Activated CD4-positive, alpha-beta T cell treated with anti-CD3 and anti-CD28 coated beads for 36 hours (primary cell): ENCODE measurements at regions not wholly inside any gene's neighbourhood (a gene's known extent, or its start where the extent isn't known, plus 50 kb on each side); places are given as distances from the start of the nearest gene placed in this dataset.

ENCODE experiments used
- ATAC-seq: fragments of 200-7000 bp; cut with Tn5 transposase; one replicate; pipeline ENCODE4 v1.10.0; 2021; ENCODE audit warnings: mild to moderate bottlenecking, moderate library complexity
- CTCF ChIA-PET: fragments of 350-600 bp; sonication (Branson Sonifier 250); formaldehyde crosslinking; loops from one replicate; lab custom pipeline; 2021; ENCODE audit warnings: antibody characterized with exemption; lab: Charles Lee
- POLR2A ChIA-PET: fragments of 350-600 bp; sonication (Branson Sonifier 250); formaldehyde crosslinking; loops from one replicate; lab custom pipeline; 2021; ENCODE audit warnings: antibody characterized with exemption, inconsistent platforms; lab: Charles Lee
- DNase-seq: peaks from one replicate; pipeline ENCODE4 v3.0.0-alpha.2; 2020
- H3K27ac Mint-ChIP-seq: one replicate; pipeline ENCODE4 v1.8.0; 2021; ENCODE audit warnings: mixed read lengths
- H3K27me3 Mint-ChIP-seq: one replicate; pipeline ENCODE4 v1.8.0; 2021; ENCODE audit warnings: mixed read lengths
- H3K36me3 Mint-ChIP-seq: one replicate; pipeline ENCODE4 v1.8.0; 2021; ENCODE audit warnings: low read depth, mixed read lengths
- H3K4me1 Mint-ChIP-seq: one replicate; pipeline ENCODE4 v1.8.0; 2021; ENCODE audit warnings: mixed read lengths
- H3K4me3 Mint-ChIP-seq: one replicate; pipeline ENCODE4 v1.8.0; 2021; ENCODE audit warnings: mild to moderate bottlenecking, moderate library complexity, mixed read lengths
- H3K9me3 Mint-ChIP-seq: one replicate; pipeline ENCODE4 v1.8.0; 2021; ENCODE audit warnings: low read depth, mixed read lengths
- intact Hi-C, 2 experiments: fragments of 100-400 bp; cut with DNase I in 1 of 2; cut with micrococcal nuclease in 1 of 2; formaldehyde crosslinking; loops; one replicate each; pipeline versions ENCODE4 v1.14.2 to v1.15.1; 2022 to 2024; cut with DNase I, micrococcal nuclease

GRCh38 chr2:167380094-167380493, 491.8 kb downstream of the XIRP2 start:
- ATAC-seq (no peak), DNase-seq (no peak)
- Mint-ChIP-seq H3K27ac (no peak overlapping the region), H3K36me3 (no peaks in the 10 kb centered on the region), H3K4me1 (no peaks in the 10 kb centered on the region), H3K9me3 (no peaks in the 10 kb centered on the region), H3K27me3 (no peaks in the 10 kb centered on the region), H3K4me3 (no peak overlapping the region)
- ChIA-PET POLR2A (no interaction called here), CTCF (no interaction called here)
- intact Hi-C loops = no loop called here

- no peak overlapping the region for H3K4me3 Mint-ChIP-seq
- intact Hi-C loops = no loop called here
- H3K36me3 Mint-ChIP-seq = no peaks in the 10 kb centered on the region
- H3K27me3 Mint-ChIP-seq = no peaks in the 10 kb centered on the region
- POLR2A ChIA-PET = no interaction called here
- no peaks in the 10 kb centered on the region for H3K9me3 Mint-ChIP-seq
- no peak for DNase-seq
- H3K27ac Mint-ChIP-seq = no peak overlapping the region
- CTCF ChIA-PET = no interaction called here
- ATAC-seq = no peak
- H3K4me1 Mint-ChIP-seq = no peaks in the 10 kb centered on the region
Observed at GRCh38 chr2:167369083-167369482, 480.8 kb downstream of the XIRP2 start.

- Mint-ChIP-seq H3K36me3 (no peaks in the 10 kb centered on the region), H3K4me3 (no peak overlapping the region), H3K4me1 (no peaks in the 10 kb centered on the region), H3K27me3 (no peaks in the 10 kb centered on the region), H3K27ac (no peak overlapping the region), H3K9me3 (no peaks in the 10 kb centered on the region)
- no peak for ATAC-seq
- intact Hi-C loops = no loop called here
- ChIA-PET CTCF (no interaction called here), POLR2A (no interaction called here)
- no peak for DNase-seq
Observed at GRCh38 chr2:167368371-167368770, 480.1 kb downstream of the XIRP2 start.

GRCh38 chr2:167365216-167365615, 476.9 kb downstream of the XIRP2 start:
- ATAC-seq (no peak), DNase-seq (no peak)
- CTCF ChIA-PET = no interaction called here
- H3K36me3 Mint-ChIP-seq = no peaks in the 10 kb centered on the region
- intact Hi-C loops = no loop called here
- H3K9me3 Mint-ChIP-seq = no peaks in the 10 kb centered on the region
- H3K4me3 Mint-ChIP-seq = no peak overlapping the region
- H3K27ac Mint-ChIP-seq = no peak overlapping the region
- H3K27me3 Mint-ChIP-seq = no peaks in the 10 kb centered on the region
- H3K4me1 Mint-ChIP-seq = no peaks in the 10 kb centered on the region
- POLR2A ChIA-PET = no interaction called here

GRCh38 chr2:167361426-167361825, 473.1 kb downstream of the XIRP2 start:
- no peak for DNase-seq
- Mint-ChIP-seq H3K9me3 (peaks cover 3% of the 10 kb centered on the region), H3K4me3 (no peak overlapping the region), H3K36me3 (no peaks in the 10 kb centered on the region), H3K27me3 (no peaks in the 10 kb centered on the region), H3K4me1 (no peaks in the 10 kb centered on the region), H3K27ac (no peak overlapping the region)
- ChIA-PET CTCF (no interaction called here), POLR2A (no interaction called here)
- intact Hi-C loops = no loop called here
- no peak for ATAC-seq

- DNase-seq = no peak
- Mint-ChIP-seq H3K36me3 (no peaks in the 10 kb centered on the region), H3K4me3 (no peak overlapping the region), H3K9me3 (peaks cover 3% of the 10 kb centered on the region), H3K27me3 (no peaks in the 10 kb centered on the region), H3K4me1 (no peaks in the 10 kb centered on the region), H3K27ac (no peak overlapping the region)
- ChIA-PET POLR2A (no interaction called here), CTCF (no interaction called here)
- intact Hi-C loops = no loop called here
- ATAC-seq = no peak
Observed at GRCh38 chr2:167355821-167356220, 467.5 kb downstream of the XIRP2 start.

- Mint-ChIP-seq H3K4me1 (no peaks in the 10 kb centered on the region), H3K9me3 (no peaks in the 10 kb centered on the region), H3K27ac (no peak overlapping the region), H3K27me3 (no peaks in the 10 kb centered on the region), H3K4me3 (no peak overlapping the region), H3K36me3 (no peaks in the 10 kb centered on the region)
- intact Hi-C loops = no loop called here
- no peak for ATAC-seq
- POLR2A ChIA-PET = no interaction called here
- CTCF ChIA-PET = no interaction called here
- DNase-seq = no peak
Observed at GRCh38 chr2:167353605-167354280, 465.5 kb downstream of the XIRP2 start.

- Mint-ChIP-seq H3K27me3 (peaks cover 1% of the 10 kb centered on the region), H3K36me3 (no peaks in the 10 kb centered on the region), H3K27ac (no peak overlapping the region), H3K9me3 (no peaks in the 10 kb centered on the region), H3K4me1 (no peaks in the 10 kb centered on the region), H3K4me3 (no peak overlapping the region)
- ChIA-PET POLR2A (no interaction called here), CTCF (interaction anchor here (0.6 kb wide), 2 partner anchors 16 to 242 kb away, joined by 3 to 6 read pairs; no protein-coding TSS in a partner anchor)
- intact Hi-C loops = no loop called here
- ATAC-seq (no peak), DNase-seq (no peak)
Observed at GRCh38 chr2:167345559-167345958, 457.3 kb downstream of the XIRP2 start.

- POLR2A ChIA-PET = no interaction called here
- Mint-ChIP-seq H3K27ac (no peak overlapping the region), H3K36me3 (no peaks in the 10 kb centered on the region), H3K9me3 (no peaks in the 10 kb centered on the region), H3K27me3 (peaks cover 1% of the 10 kb centered on the region), H3K4me1 (no peaks in the 10 kb centered on the region), H3K4me3 (no peak overlapping the region)
- no peak for ATAC-seq
- intact Hi-C loops = no loop called here
- CTCF ChIA-PET = interaction anchor here (0.5 kb wide), 1 partner anchor 67 kb away, joined by 3 read pairs; no protein-coding TSS in a partner anchor
- DNase-seq = no peak
Observed at GRCh38 chr2:167342769-167343168, 454.5 kb downstream of the XIRP2 start.

- Mint-ChIP-seq H3K4me1 (no peaks in the 10 kb centered on the region), H3K27me3 (peaks cover 3% of the 10 kb centered on the region), H3K36me3 (no peaks in the 10 kb centered on the region), H3K9me3 (no peaks in the 10 kb centered on the region), H3K27ac (no peak overlapping the region), H3K4me3 (no peak overlapping the region)
- intact Hi-C loops = no loop called here
- ATAC-seq (no peak), DNase-seq (no peak)
- POLR2A ChIA-PET = no interaction called here
- CTCF ChIA-PET = no interaction called here
Observed at GRCh38 chr2:167340322-167340721, 452.0 kb downstream of the XIRP2 start.

GRCh38 chr2:167336213-167336612, 447.9 kb downstream of the XIRP2 start:
- ATAC-seq (no peak), DNase-seq (no peak)
- POLR2A ChIA-PET = no interaction called here
- Mint-ChIP-seq H3K27me3 (peaks cover 3% of the 10 kb centered on the region), H3K4me3 (no peak overlapping the region), H3K4me1 (no peaks in the 10 kb centered on the region), H3K27ac (no peak overlapping the region), H3K9me3 (no peaks in the 10 kb centered on the region), H3K36me3 (no peaks in the 10 kb centered on the region)
- CTCF ChIA-PET = interaction anchor here (1.3 kb wide), 1 partner anchor 182 kb away, joined by 3 read pairs; no protein-coding TSS in a partner anchor
- intact Hi-C loops = no loop called here

GRCh38 chr2:167335541-167335992, 447.3 kb downstream of the XIRP2 start:
- DNase-seq (no peak), ATAC-seq (no peak)
- intact Hi-C loops = no loop called here
- Mint-ChIP-seq H3K27me3 (peaks cover 3% of the 10 kb centered on the region), H3K36me3 (no peaks in the 10 kb centered on the region), H3K4me1 (no peaks in the 10 kb centered on the region), H3K4me3 (no peak overlapping the region), H3K9me3 (no peaks in the 10 kb centered on the region), H3K27ac (no peak overlapping the region)
- ChIA-PET POLR2A (no interaction called here), CTCF (interaction anchor here (0.8 kb wide), 1 partner anchor 17 kb away, joined by 4 read pairs; no protein-coding TSS in a partner anchor)
